ENCODE measurements at regions not wholly inside any gene's neighbourhood (a gene's known extent, or its start where the extent isn't known, plus 50 kb on each side); places are given as distances from the start of the nearest gene placed in this dataset.

GRCh38 chr3:27923349-27924068 lies 201.4 kb upstream of the EOMES start:
- no peaks in the 10 kb centered on the region for H3K4me1 ChIP-seq
- Mint-ChIP-seq H3K4me3 (no peak overlapping the region), H3K9me3 (no peaks in the 10 kb centered on the region), H3K4me1 (no peaks in the 10 kb centered on the region), H3K27ac (no peak overlapping the region), H3K27me3 (ENCODE audit: insufficient read depth, low read depth) (peaks cover 3% of the 10 kb centered on the region), H3K36me3 (no peaks in the 10 kb centered on the region)
- no peaks in the 10 kb centered on the region for H3K79me2 ChIP-seq (ENCODE audit: low read depth)
- no peaks in the 10 kb centered on the region for H4K20me1 ChIP-seq (ENCODE audit: low read depth)
- TF ChIP-seq CTCF (IDR thresholded peaks at IDR 0.05), result no peak
- no peak for TF ChIP-seq EZH2 (IDR thresholded peaks at IDR 0.05)
- TF ChIP-seq EZH2phosphoT487 (IDR thresholded peaks at IDR 0.05), result no peak
- H2AFZ ChIP-seq (replicated peaks), result no peak overlapping the region
- no peak overlapping the region for H3K4me3 ChIP-seq
- H3K9ac ChIP-seq, result no peak overlapping the region
- no peaks in the 10 kb centered on the region for H3K36me3 ChIP-seq
- no peak overlapping the region for H3K4me2 ChIP-seq
- DNase-seq (ENCODE audit: low spot score), result no peak
- no peaks in the 10 kb centered on the region for H3F3A ChIP-seq (ENCODE audit: low read depth)
- no peaks in the 10 kb centered on the region for H3K9me3 ChIP-seq (ENCODE audit: low read depth)
- H3K27me3 ChIP-seq, result no peaks in the 10 kb centered on the region
- no peak overlapping the region for H3K27ac ChIP-seq

GRCh38 chr3:27927882-27928281 lies 205.8 kb upstream of the EOMES start:
- Histone ChIP-seq H3K27me3 (no peaks in the 10 kb centered on the region), H2AFZ (replicated peaks) (no peak overlapping the region), H3K4me3 (no peak overlapping the region), H3F3A (ENCODE audit: low read depth) (no peaks in the 10 kb centered on the region), H3K4me1 (no peaks in the 10 kb centered on the region), H4K20me1 (ENCODE audit: low read depth) (no peaks in the 10 kb centered on the region), H3K79me2 (ENCODE audit: low read depth) (no peaks in the 10 kb centered on the region), H3K27ac (no peak overlapping the region), H3K9me3 (ENCODE audit: low read depth) (no peaks in the 10 kb centered on the region), H3K9ac (no peak overlapping the region), H3K36me3 (no peaks in the 10 kb centered on the region), H3K4me2 (no peak overlapping the region)
- Mint-ChIP-seq H3K9me3 (no peaks in the 10 kb centered on the region), H3K4me3 (no peak overlapping the region), H3K27me3 (ENCODE audit: insufficient read depth, low read depth) (peaks cover 3% of the 10 kb centered on the region), H3K4me1 (no peaks in the 10 kb centered on the region), H3K27ac (no peak overlapping the region), H3K36me3 (no peaks in the 10 kb centered on the region)
- no peak for DNase-seq (ENCODE audit: low spot score)
- TF ChIP-seq CTCF (IDR thresholded peaks at IDR 0.05), result no peak
- no peak for TF ChIP-seq EZH2 (IDR thresholded peaks at IDR 0.05)
- no peak for TF ChIP-seq EZH2phosphoT487 (IDR thresholded peaks at IDR 0.05)

- Histone ChIP-seq H3F3A (ENCODE audit: low read depth) (no peaks in the 10 kb centered on the region), H3K9ac (no peak overlapping the region), H3K4me2 (no peak overlapping the region), H2AFZ (replicated peaks) (no peak overlapping the region), H3K36me3 (no peaks in the 10 kb centered on the region), H3K27ac (no peak overlapping the region), H3K4me1 (no peaks in the 10 kb centered on the region), H4K20me1 (ENCODE audit: low read depth) (no peaks in the 10 kb centered on the region), H3K9me3 (ENCODE audit: low read depth) (no peaks in the 10 kb centered on the region), H3K27me3 (no peaks in the 10 kb centered on the region), H3K4me3 (no peak overlapping the region), H3K79me2 (ENCODE audit: low read depth) (no peaks in the 10 kb centered on the region)
- no peak overlapping the region for H3K4me3 Mint-ChIP-seq
- no peak for DNase-seq (ENCODE audit: low spot score)
- no peak for TF ChIP-seq EZH2 (IDR thresholded peaks at IDR 0.05)
- no peak for TF ChIP-seq CTCF (IDR thresholded peaks at IDR 0.05)
- no peak for TF ChIP-seq EZH2phosphoT487 (IDR thresholded peaks at IDR 0.05)
- no peak overlapping the region for H3K27ac Mint-ChIP-seq
- H3K4me1 Mint-ChIP-seq, result no peaks in the 10 kb centered on the region
- no peaks in the 10 kb centered on the region for H3K36me3 Mint-ChIP-seq
- peaks cover 3% of the 10 kb centered on the region for H3K27me3 Mint-ChIP-seq (ENCODE audit: insufficient read depth, low read depth)
- no peaks in the 10 kb centered on the region for H3K9me3 Mint-ChIP-seq
Measured at GRCh38 chr3:27930052-27930602, 208.0 kb upstream of the EOMES start.
